ENCODE measurements at regions not wholly inside any gene's neighbourhood (a gene's known extent, or its start where the extent isn't known, plus 50 kb on each side); places are given as distances from the start of the nearest gene placed in this dataset.

DNA sequence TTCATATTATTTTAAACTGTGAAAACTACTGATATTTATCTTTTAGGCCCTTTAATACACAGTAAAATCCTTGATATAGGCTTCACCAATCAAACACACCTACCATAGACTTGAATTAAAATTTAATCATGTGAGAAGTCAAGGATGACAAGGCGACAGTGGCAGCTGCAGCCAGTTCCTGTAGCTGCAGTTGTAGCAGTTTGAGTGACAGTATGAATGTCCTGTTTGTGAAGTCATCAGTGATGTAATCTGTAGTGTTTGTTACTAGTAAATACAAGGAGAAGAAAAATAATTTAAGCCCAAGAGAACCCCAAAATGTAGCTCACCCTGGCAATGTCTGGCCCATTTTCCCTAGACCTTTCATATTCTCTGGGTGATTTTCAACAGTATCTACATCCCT lies 897.0 kb downstream of the SLITRK6 start:
- no peak for DNase-seq
- Histone ChIP-seq H3K27me3 (ENCODE audit: insufficient read depth, low read length, poor library complexity, severe bottlenecking) (no peaks in the 10 kb centered on the region), H3K36me3 (ENCODE audit: insufficient read depth, low read length) (no peaks in the 10 kb centered on the region), H3K9me3 (ENCODE audit: low read length) (no peaks in the 10 kb centered on the region), H3K4me1 (ENCODE audit: insufficient read depth, low read length) (no peaks in the 10 kb centered on the region), H3K4me3 (ENCODE audit: low read length) (no peak overlapping the region), H3K27ac (ENCODE audit: low read depth, low read length) (no peak overlapping the region)
- Mint-ChIP-seq H3K4me3 (no peak overlapping the region), H3K36me3 (no peaks in the 10 kb centered on the region), H3K27me3 (no peaks in the 10 kb centered on the region), H3K9me3 (peaks cover 0 to 3% (median 0%) of the 10 kb centered on the region in 5 donors), H3K27ac (no peak overlapping the region), H3K4me1 (no peaks in the 10 kb centered on the region)
- ChIA-PET POLR2A (no interaction called here), CTCF (no interaction called here)

DNA sequence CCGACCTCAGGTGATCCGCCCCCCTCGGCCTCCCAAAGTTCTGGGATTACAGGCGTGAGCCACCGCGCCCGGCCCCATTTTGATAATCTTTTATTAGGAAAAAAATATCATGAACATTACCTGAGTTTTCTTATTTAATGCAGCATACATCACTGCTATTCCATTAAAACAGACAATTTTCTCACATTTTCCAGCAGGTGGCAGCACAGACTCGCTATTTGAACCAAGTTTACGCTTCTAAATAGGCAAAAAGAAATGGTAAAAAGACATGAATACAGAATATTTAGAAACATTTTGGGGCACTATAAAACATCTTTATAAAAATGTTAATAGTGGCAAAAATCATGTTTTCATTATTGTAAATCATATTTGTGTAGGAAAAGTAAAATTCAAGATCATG lies 903.1 kb downstream of the SLITRK6 start:
- no peaks in the 10 kb centered on the region for H3K9me3 Mint-ChIP-seq
- ChIA-PET CTCF (no interaction called here), POLR2A (no interaction called here)
- Histone ChIP-seq H3K9me3 (ENCODE audit: low read length) (no peaks in the 10 kb centered on the region), H3K36me3 (ENCODE audit: insufficient read depth, low read length) (no peaks in the 10 kb centered on the region), H3K27ac (ENCODE audit: low read depth, low read length) (no peak overlapping the region), H3K4me3 (ENCODE audit: low read length) (no peak overlapping the region), H3K27me3 (ENCODE audit: insufficient read depth, low read length, poor library complexity, severe bottlenecking) (no peaks in the 10 kb centered on the region), H3K4me1 (ENCODE audit: insufficient read depth, low read length) (no peaks in the 10 kb centered on the region)
- H3K4me1 Mint-ChIP-seq: no peaks in the 10 kb centered on the region
- H3K4me3 Mint-ChIP-seq: no peak overlapping the region
- H3K36me3 Mint-ChIP-seq: no peaks in the 10 kb centered on the region
- peak in 1 of 5 donors; percentile 5 for DNase-seq
- no peak overlapping the region for H3K27ac Mint-ChIP-seq
- H3K27me3 Mint-ChIP-seq: no peaks in the 10 kb centered on the region

DNA sequence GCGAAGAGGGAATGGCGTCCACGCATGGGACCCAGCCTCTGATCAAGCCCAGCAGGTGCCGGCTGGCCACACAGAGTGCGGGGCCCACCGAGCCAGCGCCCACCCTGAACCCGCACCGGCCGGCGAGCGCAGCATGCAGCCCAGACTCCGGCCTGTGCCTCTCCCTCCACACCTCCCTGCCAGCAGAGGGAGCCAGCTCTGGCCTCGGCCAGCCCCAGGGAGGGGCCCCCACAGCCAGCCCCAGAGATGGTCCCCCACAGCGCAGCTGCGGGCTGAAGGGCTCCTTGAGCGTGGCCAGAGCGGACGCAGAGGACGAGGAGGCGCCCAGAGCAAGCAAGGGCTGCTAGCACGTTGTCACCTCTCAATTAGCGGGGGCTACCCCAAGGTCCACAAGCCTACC lies 904.5 kb downstream of the SLITRK6 start:
- H3K27me3 Mint-ChIP-seq: no peaks in the 10 kb centered on the region
- no peaks in the 10 kb centered on the region for H3K36me3 ChIP-seq (ENCODE audit: insufficient read depth, low read length)
- no peaks in the 10 kb centered on the region for H3K9me3 ChIP-seq (ENCODE audit: low read length)
- no peak overlapping the region for H3K4me3 Mint-ChIP-seq
- no peak overlapping the region for H3K4me3 ChIP-seq (ENCODE audit: low read length)
- no peak overlapping the region for H3K27ac Mint-ChIP-seq
- DNase-seq: no peak
- H3K27me3 ChIP-seq (ENCODE audit: insufficient read depth, low read length, poor library complexity, severe bottlenecking): no peaks in the 10 kb centered on the region
- no peaks in the 10 kb centered on the region for H3K9me3 Mint-ChIP-seq
- ChIA-PET POLR2A (no interaction called here), CTCF (no interaction called here)
- no peaks in the 10 kb centered on the region for H3K4me1 Mint-ChIP-seq
- H3K36me3 Mint-ChIP-seq: no peaks in the 10 kb centered on the region
- H3K27ac ChIP-seq (ENCODE audit: low read depth, low read length): no peak overlapping the region
- no peaks in the 10 kb centered on the region for H3K4me1 ChIP-seq (ENCODE audit: insufficient read depth, low read length)

DNA sequence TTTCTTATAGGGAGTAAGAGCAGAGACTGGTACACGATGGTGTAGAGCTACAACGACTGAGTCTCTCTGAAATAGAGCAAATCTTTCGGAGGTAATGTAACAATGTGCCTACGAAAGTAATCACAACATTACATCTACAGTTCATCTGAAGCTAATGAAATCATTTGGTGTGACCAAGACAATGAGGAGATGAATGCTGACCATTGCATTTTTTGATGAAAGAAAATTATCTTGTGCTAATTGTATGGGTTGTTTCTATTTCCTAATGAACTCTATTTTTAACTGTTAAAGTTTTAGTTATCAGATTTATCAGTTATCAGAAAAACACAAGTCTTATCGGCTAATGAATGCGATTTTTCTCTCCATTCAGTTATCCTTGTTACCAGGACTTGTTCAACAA lies 913.4 kb downstream of the SLITRK6 start:
- Histone ChIP-seq H3K27ac (ENCODE audit: low read depth, low read length) (no peak overlapping the region), H3K4me1 (ENCODE audit: insufficient read depth, low read length) (no peaks in the 10 kb centered on the region), H3K4me3 (ENCODE audit: low read length) (no peak overlapping the region), H3K9me3 (ENCODE audit: low read length) (no peaks in the 10 kb centered on the region), H3K27me3 (ENCODE audit: insufficient read depth, low read length, poor library complexity, severe bottlenecking) (no peaks in the 10 kb centered on the region), H3K36me3 (ENCODE audit: insufficient read depth, low read length) (no peaks in the 10 kb centered on the region)
- Mint-ChIP-seq H3K9me3 (no peaks in the 10 kb centered on the region), H3K4me1 (no peaks in the 10 kb centered on the region), H3K4me3 (no peak overlapping the region), H3K27me3 (no peaks in the 10 kb centered on the region), H3K36me3 (no peaks in the 10 kb centered on the region), H3K27ac (no peak overlapping the region)
- CTCF ChIA-PET: no interaction called here
- POLR2A ChIA-PET: no interaction called here
- no peak for DNase-seq

DNA sequence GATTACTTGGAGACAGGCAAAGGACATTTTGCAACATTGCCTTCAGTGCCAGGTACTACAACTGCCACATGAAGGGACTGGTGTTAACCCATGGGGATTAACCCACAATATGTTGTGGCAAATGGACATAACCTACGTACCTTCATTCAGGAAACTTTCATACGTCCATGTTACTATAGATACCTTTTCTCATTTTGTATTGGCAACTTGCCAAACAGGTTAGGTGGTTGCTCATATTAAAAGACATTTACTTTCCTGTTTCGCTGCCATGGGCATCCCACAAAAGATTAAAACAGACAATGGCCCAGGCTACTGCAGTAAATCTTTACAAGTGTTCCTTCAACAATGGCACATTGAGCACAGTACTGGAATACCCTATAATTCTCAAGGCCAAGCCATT lies 925.3 kb downstream of the SLITRK6 start:
- POLR2A ChIA-PET: no interaction called here

DNA sequence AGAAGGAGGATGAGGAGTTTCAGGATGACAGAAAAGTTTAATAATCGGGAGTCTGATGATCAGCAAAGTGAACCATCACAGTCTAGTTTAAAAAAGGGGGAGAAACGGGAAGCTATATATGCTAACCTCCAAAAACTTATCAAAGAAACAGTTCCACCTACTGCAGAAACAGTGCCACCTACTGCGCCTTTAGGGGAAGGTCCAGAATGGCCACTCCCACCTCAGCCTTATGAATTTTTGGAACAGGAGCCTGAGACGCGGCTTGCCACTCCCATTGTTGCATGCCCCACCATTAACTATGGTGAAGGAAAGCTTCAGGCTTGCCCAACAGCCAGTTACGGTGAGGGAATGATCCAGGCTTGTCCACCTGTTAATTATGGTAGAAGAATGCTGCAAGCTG lies 929.0 kb downstream of the SLITRK6 start:
- no peak overlapping the region for H3K4me3 ChIP-seq (ENCODE audit: low read length)
- H3K36me3 Mint-ChIP-seq: no peaks in the 10 kb centered on the region
- no peak overlapping the region for H3K27ac Mint-ChIP-seq
- peaks cover 0 to 4% (median 0%) of the 10 kb centered on the region in 5 donors for H3K9me3 Mint-ChIP-seq
- peaks cover 0 to 1% of the 10 kb centered on the region in 2 donors for H3K27me3 Mint-ChIP-seq
- no peak overlapping the region for H3K27ac ChIP-seq (ENCODE audit: low read depth, low read length)
- CTCF ChIA-PET: no interaction called here
- POLR2A ChIA-PET: no interaction called here
- no peaks in the 10 kb centered on the region for H3K4me1 ChIP-seq (ENCODE audit: insufficient read depth, low read length)
- no peaks in the 10 kb centered on the region for H3K9me3 ChIP-seq (ENCODE audit: low read length)
- no peak for DNase-seq
- no peak overlapping the region for H3K4me3 Mint-ChIP-seq
- H3K36me3 ChIP-seq (ENCODE audit: insufficient read depth, low read length): no peaks in the 10 kb centered on the region
- no peaks in the 10 kb centered on the region for H3K4me1 Mint-ChIP-seq
- no peaks in the 10 kb centered on the region for H3K27me3 ChIP-seq (ENCODE audit: insufficient read depth, low read length, poor library complexity, severe bottlenecking)

More for the DNA sequence above, 925.3 kb downstream of the SLITRK6 start:
- no peaks in the 10 kb centered on the region for H3K4me1 ChIP-seq (ENCODE audit: insufficient read depth, low read length)
- H3K9me3 ChIP-seq (ENCODE audit: low read length): no peaks in the 10 kb centered on the region
- CTCF ChIA-PET: no interaction called here
- Mint-ChIP-seq H3K4me1 (no peaks in the 10 kb centered on the region), H3K27ac (no peak overlapping the region), H3K9me3 (peaks cover 0 to 12% (median 3%) of the 10 kb centered on the region in 5 donors), H3K27me3 (peaks cover 0 to 1% of the 10 kb centered on the region in 2 donors), H3K4me3 (no peak overlapping the region), H3K36me3 (no peaks in the 10 kb centered on the region)
- H3K27me3 ChIP-seq (ENCODE audit: insufficient read depth, low read length, poor library complexity, severe bottlenecking): no peaks in the 10 kb centered on the region
- no peak for DNase-seq
- no peak overlapping the region for H3K4me3 ChIP-seq (ENCODE audit: low read length)
- no peaks in the 10 kb centered on the region for H3K36me3 ChIP-seq (ENCODE audit: insufficient read depth, low read length)
- H3K27ac ChIP-seq (ENCODE audit: low read depth, low read length): no peak overlapping the region

DNA sequence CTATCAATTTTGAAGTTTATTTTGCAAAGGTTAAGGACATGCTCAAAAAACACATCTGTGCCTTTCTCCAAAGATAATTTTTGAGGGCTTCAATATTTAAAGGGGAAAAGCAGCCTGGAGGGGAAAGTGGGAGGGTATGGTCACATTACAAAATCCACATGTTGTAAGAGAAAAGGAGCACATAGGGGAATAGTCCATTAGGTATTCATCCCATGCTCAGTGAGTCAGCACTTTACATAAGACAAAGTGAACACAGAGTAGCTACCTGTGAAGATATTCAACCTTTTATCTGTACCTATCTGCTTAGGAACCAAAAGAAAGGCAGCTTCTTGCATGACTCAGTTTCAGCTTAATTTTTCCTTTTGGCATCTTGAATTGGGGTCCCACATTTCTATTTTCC lies 932.0 kb downstream of the SLITRK6 start:
- no peak overlapping the region for H3K27ac Mint-ChIP-seq
- Histone ChIP-seq H3K4me3 (ENCODE audit: low read length) (no peak overlapping the region), H3K9me3 (ENCODE audit: low read length) (no peaks in the 10 kb centered on the region), H3K4me1 (ENCODE audit: insufficient read depth, low read length) (no peaks in the 10 kb centered on the region), H3K36me3 (ENCODE audit: insufficient read depth, low read length) (no peaks in the 10 kb centered on the region), H3K27me3 (ENCODE audit: insufficient read depth, low read length, poor library complexity, severe bottlenecking) (no peaks in the 10 kb centered on the region), H3K27ac (ENCODE audit: low read depth, low read length) (no peak overlapping the region)
- CTCF ChIA-PET: no interaction called here
- H3K4me1 Mint-ChIP-seq: no peaks in the 10 kb centered on the region
- H3K27me3 Mint-ChIP-seq: no peaks in the 10 kb centered on the region
- H3K4me3 Mint-ChIP-seq: no peak overlapping the region
- DNase-seq: no peak
- no peaks in the 10 kb centered on the region for H3K36me3 Mint-ChIP-seq
- H3K9me3 Mint-ChIP-seq: peaks cover 0 to 3% (median 3%) of the 10 kb centered on the region in 5 donors
- POLR2A ChIA-PET: no interaction called here

DNA sequence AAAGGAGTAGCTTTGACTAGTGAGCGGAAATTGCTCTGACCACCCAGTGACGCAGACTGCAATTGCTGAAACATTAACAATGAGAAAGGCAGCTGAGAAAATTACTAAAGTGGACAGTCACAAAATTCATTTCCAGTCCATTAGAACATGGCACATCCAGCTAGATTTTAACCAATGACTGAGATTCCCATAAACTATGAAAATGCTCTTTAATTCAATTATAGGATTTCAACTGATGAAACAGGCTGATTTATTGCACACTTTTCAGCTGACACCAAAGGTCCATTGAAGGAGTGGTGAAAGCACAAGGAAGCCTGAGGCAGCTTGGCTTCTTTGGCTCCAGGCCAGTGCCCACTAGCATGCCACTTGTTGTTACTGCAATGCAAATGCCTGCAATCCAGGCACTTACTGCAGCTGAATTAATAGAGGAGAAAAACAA lies 933.4 kb downstream of the SLITRK6 start:
- Mint-ChIP-seq H3K4me1 (no peaks in the 10 kb centered on the region), H3K4me3 (no peak overlapping the region), H3K27me3 (no peaks in the 10 kb centered on the region), H3K36me3 (no peaks in the 10 kb centered on the region), H3K27ac (no peak overlapping the region), H3K9me3 (peaks cover 0 to 3% (median 2%) of the 10 kb centered on the region in 5 donors)
- no peak for DNase-seq
- ChIA-PET CTCF (no interaction called here), POLR2A (no interaction called here)
- Histone ChIP-seq H3K4me1 (ENCODE audit: insufficient read depth, low read length) (no peaks in the 10 kb centered on the region), H3K4me3 (ENCODE audit: low read length) (no peak overlapping the region), H3K27me3 (ENCODE audit: insufficient read depth, low read length, poor library complexity, severe bottlenecking) (no peaks in the 10 kb centered on the region), H3K27ac (ENCODE audit: low read depth, low read length) (no peak overlapping the region), H3K36me3 (ENCODE audit: insufficient read depth, low read length) (no peaks in the 10 kb centered on the region), H3K9me3 (ENCODE audit: low read length) (no peaks in the 10 kb centered on the region)

DNA sequence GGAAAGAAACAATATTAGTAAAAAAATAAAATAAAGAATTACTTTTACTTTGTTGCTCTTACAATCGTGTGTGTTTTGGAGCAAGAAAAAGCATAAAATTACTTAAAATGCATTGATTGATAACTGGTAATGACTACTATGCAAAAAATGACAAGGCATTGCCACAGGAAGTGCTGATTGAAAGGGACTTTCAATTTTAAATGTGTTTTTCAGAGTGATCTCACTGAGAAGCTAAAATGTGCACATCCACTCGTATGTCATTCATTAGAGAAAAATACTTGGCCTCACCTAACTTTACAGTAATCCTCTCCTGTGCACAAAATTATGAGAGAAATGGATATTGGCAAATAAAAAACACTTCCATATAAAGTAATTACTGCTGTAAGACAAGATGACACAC lies 934.9 kb downstream of the SLITRK6 start:
- no peaks in the 10 kb centered on the region for H3K4me1 ChIP-seq (ENCODE audit: insufficient read depth, low read length)
- H3K36me3 ChIP-seq (ENCODE audit: insufficient read depth, low read length): no peaks in the 10 kb centered on the region
- Mint-ChIP-seq H3K9me3 (peaks cover 0 to 7% (median 2%) of the 10 kb centered on the region in 5 donors), H3K27ac (no peak overlapping the region), H3K4me1 (no peaks in the 10 kb centered on the region), H3K36me3 (no peaks in the 10 kb centered on the region), H3K27me3 (no peaks in the 10 kb centered on the region), H3K4me3 (no peak overlapping the region)
- H3K9me3 ChIP-seq (ENCODE audit: low read length): no peaks in the 10 kb centered on the region
- H3K4me3 ChIP-seq (ENCODE audit: low read length): no peak overlapping the region
- ChIA-PET CTCF (no interaction called here), POLR2A (no interaction called here)
- no peak overlapping the region for H3K27ac ChIP-seq (ENCODE audit: low read depth, low read length)
- no peaks in the 10 kb centered on the region for H3K27me3 ChIP-seq (ENCODE audit: insufficient read depth, low read length, poor library complexity, severe bottlenecking)
- no peak for DNase-seq
